GM19397 (cell line): ENCODE measurements at regions not wholly inside any gene's neighbourhood (a gene's known extent, or its start where the extent isn't known, plus 50 kb on each side); places are given as distances from the start of the nearest gene placed in this dataset.

ENCODE experiments used
- ATAC-seq: cut with Tn5 transposase; IDR thresholded peaks from one replicate; pipeline ENCODE4 v1.9.1; 2021; ENCODE audit warnings: mild to moderate bottlenecking, moderate library complexity; ENCODE audit not compliant: unreplicated experiment

- no peak for ATAC-seq
Measured at GRCh38 chr6:102402635-102403329, 1009.3 kb downstream of the GRIK2 start.

DNA sequence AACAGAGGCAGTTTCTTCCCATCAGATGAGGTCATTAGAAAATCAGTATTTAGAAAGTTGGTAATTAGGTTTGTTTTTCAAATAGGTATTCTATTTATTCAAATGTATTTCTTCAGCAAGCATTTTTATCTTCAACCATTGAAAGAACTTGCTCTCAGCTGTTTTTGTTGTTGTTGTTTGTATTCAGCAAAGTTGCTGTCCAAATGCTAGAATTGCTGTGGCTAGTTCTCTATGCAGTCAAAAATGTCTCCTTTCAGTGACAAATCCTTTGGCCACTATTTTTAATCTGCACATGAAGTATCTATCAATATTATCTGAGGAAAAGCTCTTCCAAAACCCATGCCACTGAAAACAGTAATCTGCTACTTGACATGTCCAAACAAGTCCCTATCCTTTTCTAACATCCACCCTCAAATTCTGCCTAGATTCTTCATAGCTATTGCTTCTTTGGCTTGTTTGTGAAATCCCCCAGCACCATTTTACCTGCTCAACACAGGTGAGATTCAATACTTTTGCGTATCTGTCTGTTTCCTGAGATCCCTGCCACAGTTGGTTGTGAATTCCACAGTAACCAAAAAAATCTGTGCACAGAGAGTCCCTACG, 1005.4 kb downstream of the GRIK2 start:
- ATAC-seq = no peak

DNA sequence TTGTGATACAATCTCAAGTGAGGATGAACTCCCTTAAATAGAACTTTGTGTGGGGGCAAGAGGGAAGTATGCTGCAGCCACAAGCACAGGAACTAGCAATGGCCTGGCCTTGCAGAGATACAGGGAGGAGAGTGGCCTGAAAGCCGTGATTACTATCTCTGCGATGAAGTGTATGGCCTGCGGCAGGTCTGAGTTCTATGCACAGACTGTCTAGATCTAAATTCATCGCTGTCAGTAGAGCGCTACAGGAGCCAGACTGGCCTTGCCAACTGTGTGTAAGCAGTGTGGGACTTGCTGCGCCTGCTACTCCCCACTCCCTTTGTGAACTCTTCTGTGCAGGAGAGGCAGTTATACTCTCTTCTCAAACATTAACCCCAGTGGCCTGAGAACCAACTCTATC, 997.0 kb downstream of the GRIK2 start:
- ATAC-seq = no peak

DNA sequence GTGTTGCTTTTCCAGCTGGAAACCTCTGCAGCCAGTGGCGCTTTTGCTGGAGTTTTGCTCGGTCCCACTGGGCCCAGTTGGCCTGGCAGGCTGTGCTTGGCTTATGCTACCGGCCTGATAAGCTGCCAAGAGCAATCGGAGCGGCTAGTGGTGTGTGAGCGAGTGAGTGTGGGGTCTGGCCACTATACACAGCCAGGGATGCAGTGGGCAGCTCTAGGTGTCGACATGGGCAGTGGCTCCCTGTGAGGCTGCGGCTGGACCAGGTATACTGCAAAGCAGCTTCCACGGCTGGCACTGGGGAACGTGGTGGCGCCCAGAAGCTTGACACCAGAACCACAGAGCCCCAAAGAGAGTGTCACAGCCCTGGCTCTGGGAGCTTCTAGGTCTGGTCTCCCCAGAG, 996.5 kb downstream of the GRIK2 start:
- ATAC-seq = no peak

- ATAC-seq = no peak
Measured at GRCh38 chr6:102387326-102388033, 994.0 kb downstream of the GRIK2 start.

- ATAC-seq = no peak
Measured at GRCh38 chr6:102381203-102381602, 987.7 kb downstream of the GRIK2 start.

DNA sequence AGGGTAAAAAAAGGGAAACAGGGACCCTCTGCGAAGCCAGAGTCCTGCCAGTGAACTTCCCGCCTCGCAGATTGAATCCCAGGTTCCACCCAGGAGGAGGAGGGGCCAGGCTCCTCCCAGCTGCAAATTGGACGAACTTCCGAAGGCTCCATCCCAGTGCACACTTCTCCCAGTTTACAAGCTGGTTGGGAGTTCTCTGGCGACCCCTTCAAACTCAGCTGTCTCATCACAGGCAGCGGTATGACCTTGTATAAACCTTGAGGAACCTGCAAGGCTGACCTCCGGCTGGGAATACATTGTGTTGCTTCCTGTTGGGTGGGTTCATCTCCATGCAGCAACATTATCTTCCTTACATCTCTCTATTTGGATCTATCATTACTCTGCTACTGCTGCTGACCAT, 962.7 kb downstream of the GRIK2 start:
- ATAC-seq = no peak

GRCh38 chr6:102355578-102355977, 962.1 kb downstream of the GRIK2 start:
- ATAC-seq = no peak

DNA sequence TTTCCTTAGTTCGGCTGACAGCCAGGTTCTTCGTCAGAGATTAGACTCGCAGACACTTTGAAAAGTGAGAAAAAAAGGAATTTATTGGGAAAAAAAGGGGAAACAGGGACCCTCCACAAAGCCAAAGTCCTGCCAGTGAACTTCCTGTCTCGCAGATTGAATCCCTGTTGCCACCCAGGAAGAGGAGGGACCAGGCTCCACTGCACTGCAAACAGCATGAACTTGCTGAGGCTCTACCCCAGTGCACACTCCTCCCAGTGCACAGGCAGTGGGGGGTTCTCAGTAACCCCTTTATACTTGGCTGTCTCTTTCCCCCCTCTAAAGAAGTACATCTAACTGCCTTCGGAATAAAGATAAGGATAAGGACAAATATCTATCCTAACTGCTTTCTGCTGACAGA, 959.0 kb downstream of the GRIK2 start:
- no peak for ATAC-seq

- ATAC-seq = no peak
Measured at GRCh38 chr6:102344769-102345168, 951.3 kb downstream of the GRIK2 start.

DNA sequence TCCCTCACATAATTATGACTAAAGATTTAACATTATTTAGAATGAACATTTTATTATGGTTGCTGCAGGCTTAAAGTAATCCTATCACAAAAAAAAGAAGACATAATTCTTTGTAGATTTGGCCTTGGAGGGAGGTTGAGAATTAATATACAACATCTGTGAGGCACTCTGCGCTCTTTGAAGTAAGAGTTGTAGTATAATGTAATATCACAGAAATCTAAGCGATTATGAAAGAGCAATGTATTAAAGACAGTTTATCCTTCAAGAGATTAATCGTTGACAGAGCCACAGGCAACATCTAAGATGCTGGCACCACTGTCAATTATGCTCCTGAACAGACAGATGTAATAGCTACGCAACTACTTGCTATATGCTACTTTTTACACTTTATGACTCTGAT, 946.8 kb downstream of the GRIK2 start:
- ATAC-seq = no peak

- ATAC-seq = no peak
Measured at GRCh38 chr6:102333736-102334135, 940.2 kb downstream of the GRIK2 start.

DNA sequence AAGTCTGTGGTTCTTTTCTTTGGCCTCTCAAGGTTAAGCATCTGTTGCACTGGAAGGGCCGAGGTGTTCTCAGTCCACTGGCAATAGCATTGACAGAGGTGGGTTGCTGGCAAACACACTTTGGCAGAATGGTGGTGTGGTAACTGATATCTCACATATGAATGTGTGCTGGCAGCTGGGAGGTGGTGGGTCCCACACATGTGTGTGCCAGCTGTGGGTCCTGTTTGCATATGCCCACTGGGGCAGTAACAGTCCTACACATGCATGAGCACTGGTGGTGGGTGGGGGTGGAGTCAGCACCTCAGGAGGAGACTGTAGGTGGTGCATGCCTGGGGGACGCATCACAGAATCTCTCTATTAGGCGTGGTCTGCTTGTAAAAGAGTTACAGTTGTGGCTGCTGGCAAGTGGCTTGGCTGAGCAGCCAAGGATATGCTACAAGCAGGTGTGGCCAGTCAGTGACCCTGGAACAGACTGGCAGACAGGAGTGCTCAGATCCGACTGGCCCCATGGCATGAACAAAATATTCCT, 934.3 kb downstream of the GRIK2 start:
- ATAC-seq = no peak

- no peak for ATAC-seq
Measured at GRCh38 chr6:102313699-102314098, 920.2 kb downstream of the GRIK2 start.

- no peak for ATAC-seq
Measured at GRCh38 chr6:102309700-102310099, 916.2 kb downstream of the GRIK2 start.

- no peak for ATAC-seq
Measured at GRCh38 chr6:102300350-102300749, 906.8 kb downstream of the GRIK2 start.

GRCh38 chr6:102298051-102298450, 904.5 kb downstream of the GRIK2 start:
- ATAC-seq = no peak
